ENCODE measurements at regions not wholly inside any gene's neighbourhood (a gene's known extent, or its start where the extent isn't known, plus 50 kb on each side); places are given as distances from the start of the nearest gene placed in this dataset.
"Not testable (repeated sequence)": the region's sequence is repeated elsewhere in the genome, so short reads cannot be mapped to it uniquely, and the experiment has no call there.

- H3K27me3 ChIP-seq (replicated peaks in 1 of 2; ENCODE audit: control insufficient read depth in 2 of 2, extremely low read depth in 1 of 2, insufficient read depth in 2 of 2, low read length in 1 of 2); H3K4me1 ChIP-seq (ENCODE audit: control insufficient read depth in 1 of 2, extremely low read depth in 1 of 2, insufficient read depth in 2 of 2, low read length in 2 of 2); H3K27me3 Mint-ChIP-seq; DNase-seq; H3K4me1 Mint-ChIP-seq; ATAC-seq (replicated peaks in 1 of 4); H3K27ac Mint-ChIP-seq; H3K36me3 Mint-ChIP-seq; H3K4me3 Mint-ChIP-seq; H3K9me3 ChIP-seq; H3K36me3 ChIP-seq (ENCODE audit: control insufficient read depth in 2 of 2, extremely low read depth in 1 of 2, insufficient read depth in 1 of 2, low read length in 1 of 2); POLR2A ChIA-PET; CTCF ChIA-PET; H3K27ac ChIP-seq (ENCODE audit: low read length); H3K4me3 ChIP-seq (ENCODE audit: control insufficient read depth in 1 of 2, extremely low read depth in 1 of 2, low read length in 1 of 2): not testable (repeated sequence)
- no CpG with 5 or more reads among the region's 1 CpG for WGBS (ENCODE audit: insufficient coverage)
- peaks cover 3 to 14% (median 6%) of the 10 kb centered on the region in 3 donors for H3K9me3 Mint-ChIP-seq
These were observed 229.3 kb downstream of the COX18 start for GRCh38 chr4:72840166-72840565.

- no peaks in the 10 kb centered on the region for H3K9me3 ChIP-seq
- Mint-ChIP-seq H3K9me3 (peaks cover 0 to 9% (median 8%) of the 10 kb centered on the region in 3 donors), H3K27ac (no peak overlapping the region), H3K27me3 (no peaks in the 10 kb centered on the region), H3K4me1 (no peaks in the 10 kb centered on the region), H3K4me3 (no peak overlapping the region), H3K36me3 (no peaks in the 10 kb centered on the region)
- 83% methylated on average over 1 of the region's 1 CpG for WGBS (ENCODE audit: insufficient coverage)
- no peak overlapping the region for H3K4me3 ChIP-seq (ENCODE audit: control insufficient read depth in 1 of 2, extremely low read depth in 1 of 2, low read length in 1 of 2)
- no peak overlapping the region for H3K27ac ChIP-seq (ENCODE audit: low read length)
- no peak for DNase-seq
- no peaks in the 10 kb centered on the region for H3K4me1 ChIP-seq (ENCODE audit: control insufficient read depth in 1 of 2, extremely low read depth in 1 of 2, insufficient read depth in 2 of 2, low read length in 2 of 2)
- POLR2A ChIA-PET: no interaction called here
- H3K36me3 ChIP-seq (ENCODE audit: control insufficient read depth in 2 of 2, extremely low read depth in 1 of 2, insufficient read depth in 1 of 2, low read length in 1 of 2): no peaks in the 10 kb centered on the region
- no peak for ATAC-seq (replicated peaks in 1 of 4)
- CTCF ChIA-PET: no interaction called here
- no peaks in the 10 kb centered on the region for H3K27me3 ChIP-seq (replicated peaks in 1 of 2; ENCODE audit: control insufficient read depth in 2 of 2, extremely low read depth in 1 of 2, insufficient read depth in 2 of 2, low read length in 1 of 2)
These were observed 240.7 kb downstream of the COX18 start for GRCh38 chr4:72828864-72829263.

DNA sequence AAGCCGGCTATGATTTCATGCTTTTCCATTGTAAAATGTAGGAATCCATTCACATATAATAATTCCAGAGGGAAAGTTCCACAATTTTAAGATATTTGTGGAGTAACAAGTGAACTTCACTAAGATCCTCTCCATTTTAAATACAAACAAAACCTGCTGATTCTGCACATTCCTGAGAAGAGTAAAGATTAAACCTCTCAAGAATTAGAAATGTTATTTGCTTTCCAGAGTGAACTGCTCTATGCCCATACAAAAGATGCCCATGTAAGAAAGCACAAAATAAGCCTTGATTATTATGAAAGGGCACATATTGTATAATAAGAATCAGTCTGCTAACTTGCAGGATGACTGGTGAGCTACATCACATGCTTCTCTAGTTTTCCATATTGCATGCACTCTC is 241.5 kb downstream of the COX18 start:
- Histone ChIP-seq H3K36me3 (ENCODE audit: control insufficient read depth in 2 of 2, extremely low read depth in 1 of 2, insufficient read depth in 1 of 2, low read length in 1 of 2) (no peaks in the 10 kb centered on the region), H3K4me1 (ENCODE audit: control insufficient read depth in 1 of 2, extremely low read depth in 1 of 2, insufficient read depth in 2 of 2, low read length in 2 of 2) (no peaks in the 10 kb centered on the region), H3K9me3 (no peaks in the 10 kb centered on the region), H3K27ac (ENCODE audit: low read length) (no peak overlapping the region), H3K27me3 (replicated peaks in 1 of 2; ENCODE audit: control insufficient read depth in 2 of 2, extremely low read depth in 1 of 2, insufficient read depth in 2 of 2, low read length in 1 of 2) (no peaks in the 10 kb centered on the region), H3K4me3 (ENCODE audit: control insufficient read depth in 1 of 2, extremely low read depth in 1 of 2, low read length in 1 of 2) (no peak overlapping the region)
- Mint-ChIP-seq H3K27ac (no peak overlapping the region), H3K27me3 (no peaks in the 10 kb centered on the region), H3K4me1 (no peaks in the 10 kb centered on the region), H3K36me3 (no peaks in the 10 kb centered on the region), H3K9me3 (peaks cover 0 to 8% (median 8%) of the 10 kb centered on the region in 3 donors), H3K4me3 (no peak overlapping the region)
- ATAC-seq (replicated peaks in 1 of 4) (no peak), DNase-seq (no peak)
- no CpG with 5 or more reads among the region's 1 CpG for WGBS (ENCODE audit: insufficient coverage)
- CTCF ChIA-PET: no interaction called here
- POLR2A ChIA-PET: no interaction called here

DNA sequence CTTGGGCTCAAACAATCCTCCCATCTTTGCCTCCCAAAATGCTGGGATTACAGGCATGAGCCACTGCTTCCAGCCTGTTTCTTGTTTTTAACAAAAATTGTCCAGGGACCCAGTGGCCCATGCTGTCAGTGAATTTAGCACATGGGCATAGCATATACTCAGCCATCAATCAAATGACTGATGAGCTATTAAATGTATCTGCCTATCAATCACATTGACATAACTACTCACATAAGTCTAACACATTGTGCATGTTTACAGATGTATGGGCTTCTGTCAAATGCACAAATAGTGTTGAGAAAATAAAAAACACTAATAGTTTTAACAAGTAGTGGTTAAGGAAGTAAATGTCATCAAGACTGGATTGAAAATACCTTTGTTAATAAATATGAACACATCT is 249.4 kb downstream of the COX18 start:
- CTCF ChIA-PET: no interaction called here
- no peak for ATAC-seq (replicated peaks in 1 of 4)
- POLR2A ChIA-PET: no interaction called here

GRCh38 chr4:72817012-72817411 is 248.0 kb upstream of the ADAMTS3 start:
- no peaks in the 10 kb centered on the region for H3K36me3 Mint-ChIP-seq
- no peak overlapping the region for H3K27ac ChIP-seq (ENCODE audit: low read length)
- ChIA-PET CTCF (no interaction called here), POLR2A (no interaction called here)
- H3K4me1 ChIP-seq (ENCODE audit: control insufficient read depth in 1 of 2, extremely low read depth in 1 of 2, insufficient read depth in 2 of 2, low read length in 2 of 2): no peaks in the 10 kb centered on the region
- H3K36me3 ChIP-seq (ENCODE audit: control insufficient read depth in 2 of 2, extremely low read depth in 1 of 2, insufficient read depth in 1 of 2, low read length in 1 of 2): no peaks in the 10 kb centered on the region
- DNase-seq (no peak), ATAC-seq (replicated peaks in 1 of 4) (no peak)
- H3K9me3 ChIP-seq: no peaks in the 10 kb centered on the region
- H3K9me3 Mint-ChIP-seq: no peaks in the 10 kb centered on the region
- H3K4me3 ChIP-seq (ENCODE audit: control insufficient read depth in 1 of 2, extremely low read depth in 1 of 2, low read length in 1 of 2): no peak overlapping the region
- H3K4me1 Mint-ChIP-seq: no peaks in the 10 kb centered on the region
- peaks cover 0 to 7% of the 10 kb centered on the region in 2 donors for H3K27me3 Mint-ChIP-seq
- no peak overlapping the region for H3K27ac Mint-ChIP-seq
- H3K27me3 ChIP-seq (replicated peaks in 1 of 2; ENCODE audit: control insufficient read depth in 2 of 2, extremely low read depth in 1 of 2, insufficient read depth in 2 of 2, low read length in 1 of 2): no peaks in the 10 kb centered on the region
- H3K4me3 Mint-ChIP-seq: no peak overlapping the region
- no CpG with 5 or more reads among the region's 1 CpG for WGBS (ENCODE audit: insufficient coverage)

More for the DNA sequence above, 249.4 kb downstream of the COX18 start:
- Mint-ChIP-seq H3K27me3 (peaks cover 0 to 7% of the 10 kb centered on the region in 2 donors), H3K4me3 (no peak overlapping the region), H3K9me3 (peaks cover 0 to 6% (median 3%) of the 10 kb centered on the region in 3 donors), H3K36me3 (no peaks in the 10 kb centered on the region), H3K4me1 (no peaks in the 10 kb centered on the region), H3K27ac (no peak overlapping the region)
- Histone ChIP-seq H3K4me1 (ENCODE audit: control insufficient read depth in 1 of 2, extremely low read depth in 1 of 2, insufficient read depth in 2 of 2, low read length in 2 of 2) (no peaks in the 10 kb centered on the region), H3K36me3 (ENCODE audit: control insufficient read depth in 2 of 2, extremely low read depth in 1 of 2, insufficient read depth in 1 of 2, low read length in 1 of 2) (no peaks in the 10 kb centered on the region), H3K27ac (ENCODE audit: low read length) (no peak overlapping the region), H3K9me3 (no peaks in the 10 kb centered on the region), H3K4me3 (ENCODE audit: control insufficient read depth in 1 of 2, extremely low read depth in 1 of 2, low read length in 1 of 2) (no peak overlapping the region), H3K27me3 (replicated peaks in 1 of 2; ENCODE audit: control insufficient read depth in 2 of 2, extremely low read depth in 1 of 2, insufficient read depth in 2 of 2, low read length in 1 of 2) (no peaks in the 10 kb centered on the region)
- DNase-seq: no peak

GRCh38 chr4:72814241-72814640 is 245.2 kb upstream of the ADAMTS3 start:
- ATAC-seq (replicated peaks in 1 of 4) (no peak), DNase-seq (no peak)
- Mint-ChIP-seq H3K27me3 (peaks cover 0 to 7% of the 10 kb centered on the region in 2 donors), H3K4me3 (no peak overlapping the region), H3K36me3 (no peaks in the 10 kb centered on the region), H3K27ac (no peak overlapping the region), H3K9me3 (no peaks in the 10 kb centered on the region), H3K4me1 (no peaks in the 10 kb centered on the region)
- WGBS (ENCODE audit: insufficient coverage): no CpG with 5 or more reads among the region's 1 CpG
- ChIA-PET POLR2A (no interaction called here), CTCF (no interaction called here)
- Histone ChIP-seq H3K27ac (ENCODE audit: low read length) (no peak overlapping the region), H3K4me3 (ENCODE audit: control insufficient read depth in 1 of 2, extremely low read depth in 1 of 2, low read length in 1 of 2) (no peak overlapping the region), H3K27me3 (replicated peaks in 1 of 2; ENCODE audit: control insufficient read depth in 2 of 2, extremely low read depth in 1 of 2, insufficient read depth in 2 of 2, low read length in 1 of 2) (no peaks in the 10 kb centered on the region), H3K4me1 (ENCODE audit: control insufficient read depth in 1 of 2, extremely low read depth in 1 of 2, insufficient read depth in 2 of 2, low read length in 2 of 2) (no peaks in the 10 kb centered on the region), H3K36me3 (ENCODE audit: control insufficient read depth in 2 of 2, extremely low read depth in 1 of 2, insufficient read depth in 1 of 2, low read length in 1 of 2) (no peaks in the 10 kb centered on the region), H3K9me3 (no peaks in the 10 kb centered on the region)

DNA sequence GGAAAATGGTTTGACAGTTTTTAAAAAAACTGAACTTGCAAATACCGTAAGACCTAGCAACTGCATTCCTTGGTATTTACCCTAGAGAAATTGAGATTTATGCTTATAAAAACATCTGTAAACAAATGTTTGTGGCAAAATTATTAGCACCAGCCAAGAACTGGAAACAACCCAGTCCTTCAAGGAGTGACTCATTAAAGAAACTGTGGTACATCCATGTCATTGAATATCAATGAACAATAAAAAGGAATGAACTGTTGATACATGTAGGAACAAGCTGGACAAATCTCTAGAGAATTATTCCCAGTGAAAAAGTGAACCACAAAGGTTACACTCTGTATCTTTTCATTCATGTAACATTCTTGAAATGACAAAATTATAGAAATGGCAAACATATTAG is 240.2 kb upstream of the ADAMTS3 start:
- Histone ChIP-seq H3K27me3 (replicated peaks in 1 of 2; ENCODE audit: control insufficient read depth in 2 of 2, extremely low read depth in 1 of 2, insufficient read depth in 2 of 2, low read length in 1 of 2) (no peaks in the 10 kb centered on the region), H3K36me3 (ENCODE audit: control insufficient read depth in 2 of 2, extremely low read depth in 1 of 2, insufficient read depth in 1 of 2, low read length in 1 of 2) (no peaks in the 10 kb centered on the region), H3K27ac (ENCODE audit: low read length) (no peak overlapping the region), H3K9me3 (no peaks in the 10 kb centered on the region), H3K4me1 (ENCODE audit: control insufficient read depth in 1 of 2, extremely low read depth in 1 of 2, insufficient read depth in 2 of 2, low read length in 2 of 2) (no peaks in the 10 kb centered on the region), H3K4me3 (ENCODE audit: control insufficient read depth in 1 of 2, extremely low read depth in 1 of 2, low read length in 1 of 2) (no peak overlapping the region)
- WGBS (ENCODE audit: insufficient coverage): no CpG with 5 or more reads among the region's 1 CpG
- Mint-ChIP-seq H3K9me3 (peaks cover 0 to 5% (median 0%) of the 10 kb centered on the region in 3 donors), H3K27me3 (peaks cover 0 to 3% of the 10 kb centered on the region in 2 donors), H3K36me3 (no peaks in the 10 kb centered on the region), H3K4me3 (no peak overlapping the region), H3K27ac (no peak overlapping the region), H3K4me1 (no peaks in the 10 kb centered on the region)
- DNase-seq (no peak), ATAC-seq (replicated peaks in 1 of 4) (no peak)
- CTCF ChIA-PET: no interaction called here
- POLR2A ChIA-PET: interaction anchor here in 1 of 2 donors (0.7 kb wide), 1 partner anchor 25 kb away, joined by 3 read pairs; no protein-coding TSS in a partner anchor
